HG02763 (cell line): ENCODE measurements at regions not wholly inside any gene's neighbourhood (a gene's known extent, or its start where the extent isn't known, plus 50 kb on each side); places are given as distances from the start of the nearest gene placed in this dataset.
"Not testable (repeated sequence)": the region's sequence is repeated elsewhere in the genome, so short reads cannot be mapped to it uniquely, and the experiment has no call there.

Experiments used
- ATAC-seq: cut with Tn5 transposase; IDR thresholded peaks from one replicate; pipeline ENCODE4 v1.9.1; 2021; ENCODE audit warnings: mild to moderate bottlenecking, moderate library complexity; ENCODE audit not compliant: unreplicated experiment

- ATAC-seq: no peak
Measured at GRCh38 chr2:16375351-16375750, 290.3 kb downstream of the CYRIA start.

- ATAC-seq: no peak
Measured at GRCh38 chr2:16374671-16375070, 291.0 kb downstream of the CYRIA start.

- no peak for ATAC-seq
Measured at GRCh38 chr2:16373341-16373740, 292.3 kb downstream of the CYRIA start.

DNA sequence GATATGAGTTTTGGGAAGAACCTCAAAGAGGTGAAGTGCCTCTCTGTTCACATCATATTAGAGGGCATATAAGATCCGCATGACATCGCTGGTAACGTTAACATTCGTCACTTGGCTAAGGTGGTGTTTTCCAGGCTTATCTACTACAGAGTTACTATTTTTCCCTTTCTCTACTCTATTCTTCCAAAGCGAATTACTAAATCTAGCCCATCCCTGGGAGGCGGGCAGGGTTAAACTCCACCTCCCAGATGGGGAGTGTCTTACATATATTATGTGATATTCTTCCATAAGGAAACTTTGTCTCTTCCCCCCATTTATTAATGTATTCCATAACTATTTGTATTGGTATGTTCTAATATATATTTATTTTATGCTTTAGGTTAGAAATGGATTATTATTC, 293.9 kb downstream of the CYRIA start:
- ATAC-seq: no peak

GRCh38 chr2:16368951-16369350, 296.7 kb downstream of the CYRIA start:
- ATAC-seq: no peak

DNA sequence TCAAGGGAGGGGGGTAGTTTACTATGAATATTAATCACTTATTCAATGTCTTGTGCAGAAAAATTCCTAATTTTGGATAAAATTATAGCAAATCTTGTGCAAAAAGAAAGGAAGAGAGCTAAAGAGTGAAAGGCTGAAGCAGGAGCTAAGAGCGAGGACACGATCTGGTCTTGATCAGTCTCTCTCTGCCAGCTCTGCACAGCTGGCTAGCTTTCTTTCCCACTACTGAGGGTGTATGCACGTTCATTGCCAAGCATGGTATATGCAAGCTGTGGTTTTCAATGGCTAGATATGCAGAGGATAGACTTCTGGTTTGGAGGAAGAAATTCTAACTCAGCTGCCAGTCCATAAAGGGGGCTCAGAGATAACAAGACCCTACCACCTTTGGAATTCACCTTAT, 297.3 kb downstream of the CYRIA start:
- ATAC-seq: no peak

DNA sequence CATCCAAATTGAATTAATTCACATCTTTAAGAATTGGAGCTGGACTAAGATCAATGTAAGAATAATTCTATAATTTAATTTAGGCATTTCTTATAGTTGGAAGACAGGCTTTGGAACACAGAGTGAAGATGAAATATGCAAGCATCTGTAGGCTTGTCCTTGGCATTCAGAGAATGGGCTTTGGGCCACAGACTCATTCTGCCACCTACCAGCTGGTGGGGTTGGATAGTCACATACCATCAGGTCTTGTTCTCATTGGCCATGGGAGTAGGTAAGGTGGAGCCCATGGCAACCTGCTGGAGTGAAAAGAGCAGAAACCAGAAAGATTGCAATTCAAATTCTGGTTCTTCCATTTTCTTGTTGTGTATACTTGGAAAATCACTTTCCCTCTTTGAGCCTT, 300.3 kb downstream of the CYRIA start:
- no peak for ATAC-seq

GRCh38 chr2:16363581-16363980, 302.1 kb downstream of the CYRIA start:
- no peak for ATAC-seq

- no peak for ATAC-seq
Measured at GRCh38 chr2:16362611-16363010, 303.0 kb downstream of the CYRIA start.

DNA sequence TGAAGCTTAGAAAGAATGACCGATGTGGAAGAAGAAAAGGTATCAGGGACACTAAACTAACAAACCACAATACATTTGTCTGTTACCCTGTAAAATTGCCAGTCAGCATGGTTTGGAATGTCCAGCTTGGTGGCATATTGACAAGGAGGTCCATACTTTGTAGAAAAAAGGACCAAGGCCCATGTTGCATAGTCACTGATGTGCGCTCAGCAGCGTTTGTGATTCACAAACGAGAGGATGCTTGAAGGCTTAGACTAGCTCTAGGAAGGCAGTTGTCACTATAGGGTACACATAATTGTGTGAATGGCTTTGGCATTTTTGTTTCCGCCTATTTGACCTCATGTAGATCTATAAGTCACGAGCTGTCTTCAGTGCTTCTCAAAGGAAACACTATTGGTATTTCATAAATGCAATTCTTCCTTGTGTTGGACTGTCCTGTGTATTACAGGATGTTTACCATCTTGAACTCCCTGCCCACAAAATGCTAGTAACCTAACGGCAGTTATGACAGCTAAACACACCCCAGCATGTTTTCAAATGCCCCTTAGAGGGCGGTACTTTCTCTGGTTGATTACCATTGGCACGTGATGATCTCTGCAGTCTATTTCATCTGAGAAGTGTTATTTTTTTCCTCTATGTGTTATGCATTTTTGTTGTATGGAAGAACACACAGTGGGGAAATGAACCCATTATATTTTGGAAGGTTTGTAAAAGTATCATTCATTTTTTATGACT, 304.2 kb downstream of the CYRIA start:
- no peak for ATAC-seq

DNA sequence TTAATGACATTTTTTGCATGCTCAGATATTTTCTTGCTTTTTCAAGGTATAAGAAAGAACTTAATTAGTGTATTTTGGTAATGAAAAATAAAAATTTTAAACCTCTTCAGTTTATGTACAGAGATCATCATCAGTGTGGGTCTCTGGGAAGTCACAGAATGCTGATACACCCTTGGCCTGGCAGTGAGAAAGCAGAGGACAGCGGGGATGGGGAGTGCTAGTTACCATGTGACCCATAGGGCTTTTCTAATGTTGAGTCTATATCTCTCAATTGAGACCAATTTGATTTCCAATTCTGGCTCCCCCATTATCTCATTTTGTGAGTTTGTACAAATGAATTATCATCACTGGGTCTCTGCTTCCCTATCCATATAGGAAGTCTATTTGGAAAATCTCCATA, 305.7 kb downstream of the CYRIA start:
- no peak for ATAC-seq

- no peak for ATAC-seq
Measured at GRCh38 chr2:16357188-16357587, 308.4 kb downstream of the CYRIA start.

DNA sequence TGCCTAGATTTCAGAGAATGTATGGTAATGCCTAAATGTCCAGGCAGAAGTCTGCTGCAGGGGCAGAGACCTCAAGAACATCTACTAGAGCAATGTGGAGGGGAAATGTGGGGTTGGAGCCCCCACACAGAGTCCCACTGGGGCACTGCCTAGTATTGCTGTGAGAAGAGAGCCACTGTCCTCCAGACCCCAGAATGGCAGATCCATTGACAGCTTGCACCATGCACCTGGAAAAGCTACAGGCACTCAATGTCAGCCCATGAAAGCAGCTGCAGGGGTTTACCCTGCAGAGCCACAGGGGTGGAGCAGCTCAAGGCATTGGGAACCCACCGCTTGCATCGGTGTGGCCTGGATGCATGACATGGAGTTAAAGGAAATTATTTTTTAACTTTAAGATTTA, 314.1 kb downstream of the CYRIA start:
- ATAC-seq: no peak

DNA sequence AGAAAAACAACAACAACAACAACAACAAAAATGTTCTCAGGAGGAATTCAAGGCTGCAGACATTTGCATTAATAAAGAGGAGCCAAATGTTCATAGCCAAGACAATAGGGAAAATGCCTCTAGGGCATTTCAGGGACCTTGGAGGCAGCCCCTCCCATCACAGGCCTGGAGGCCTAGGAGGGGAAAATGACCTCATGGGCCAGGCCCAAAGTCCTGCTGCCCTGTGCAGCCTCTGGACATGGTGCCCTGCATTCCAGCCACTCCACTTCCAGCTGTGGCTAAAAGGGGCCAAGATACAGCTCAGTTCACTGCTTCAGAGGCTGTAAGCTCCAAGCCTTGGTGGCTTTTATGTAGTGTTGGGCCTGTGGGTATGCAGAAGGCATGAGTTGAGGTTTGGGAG, 314.5 kb downstream of the CYRIA start:
- no peak for ATAC-seq

DNA sequence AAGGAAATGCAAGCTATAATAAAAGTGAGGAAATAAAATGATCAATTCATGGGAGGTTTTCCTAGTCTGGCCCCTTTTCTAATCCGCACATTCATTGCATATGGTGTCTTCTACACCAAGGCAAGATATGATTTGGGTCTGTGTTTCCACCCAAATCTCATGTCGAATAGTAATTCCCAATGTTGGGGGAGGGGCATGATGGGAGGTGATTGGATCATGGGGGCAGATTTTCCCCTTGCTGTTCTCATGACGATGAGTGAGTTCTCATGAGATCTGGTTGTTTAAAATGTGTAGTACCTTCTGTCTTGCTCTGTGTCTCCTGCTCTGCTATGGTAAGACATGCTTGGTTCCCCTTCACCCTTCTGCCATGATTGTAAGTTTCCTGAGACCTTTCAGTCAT, 315.4 kb downstream of the CYRIA start:
- ATAC-seq: no peak

GRCh38 chr2:16349811-16350210, 315.8 kb downstream of the CYRIA start:
- ATAC-seq: no peak

- ATAC-seq: no peak
Measured at GRCh38 chr2:16348821-16349515, 316.7 kb downstream of the CYRIA start.

GRCh38 chr2:16346671-16347070, 319.0 kb downstream of the CYRIA start:
- no peak for ATAC-seq

- not testable (repeated sequence) for ATAC-seq
Measured at GRCh38 chr2:16345231-16345630, 320.4 kb downstream of the CYRIA start.

DNA sequence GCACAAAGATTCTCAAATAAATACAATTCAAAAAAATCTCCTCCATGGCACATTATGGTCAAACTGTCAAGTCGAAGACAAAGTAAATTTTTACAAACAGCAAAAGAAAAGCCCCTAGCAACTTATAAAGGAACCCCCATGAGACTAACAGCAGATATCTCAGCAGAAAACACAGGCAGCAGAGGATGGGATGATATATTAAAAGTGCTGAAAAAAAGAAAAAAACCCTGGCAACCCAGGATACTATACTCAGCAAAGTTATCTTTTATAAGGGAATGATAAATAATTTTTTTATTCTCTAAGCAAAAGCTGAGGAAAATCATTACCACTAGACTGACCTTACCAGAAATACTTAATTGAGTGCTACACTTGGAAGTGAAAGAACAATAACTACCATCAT, 326.4 kb downstream of the CYRIA start:
- no peak for ATAC-seq

DNA sequence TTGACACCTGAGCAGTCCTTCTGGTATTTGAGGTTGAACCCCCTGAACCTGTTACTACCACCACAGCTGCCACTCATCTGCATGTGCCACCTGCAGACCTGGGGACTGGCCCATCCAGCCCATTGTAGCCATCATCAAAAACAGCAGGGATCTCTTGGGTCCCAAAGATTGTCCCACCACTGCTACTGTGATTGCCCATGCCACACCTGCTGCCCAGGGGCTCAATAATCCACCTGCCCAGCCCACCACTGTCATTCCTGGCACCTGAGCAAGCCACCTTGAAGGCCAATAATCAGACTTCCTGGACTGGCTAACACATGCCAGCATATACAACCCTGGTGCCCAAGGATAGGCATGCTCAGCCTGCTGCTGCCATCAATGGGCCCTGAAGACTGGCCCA, 327.6 kb downstream of the CYRIA start:
- ATAC-seq: no peak

DNA sequence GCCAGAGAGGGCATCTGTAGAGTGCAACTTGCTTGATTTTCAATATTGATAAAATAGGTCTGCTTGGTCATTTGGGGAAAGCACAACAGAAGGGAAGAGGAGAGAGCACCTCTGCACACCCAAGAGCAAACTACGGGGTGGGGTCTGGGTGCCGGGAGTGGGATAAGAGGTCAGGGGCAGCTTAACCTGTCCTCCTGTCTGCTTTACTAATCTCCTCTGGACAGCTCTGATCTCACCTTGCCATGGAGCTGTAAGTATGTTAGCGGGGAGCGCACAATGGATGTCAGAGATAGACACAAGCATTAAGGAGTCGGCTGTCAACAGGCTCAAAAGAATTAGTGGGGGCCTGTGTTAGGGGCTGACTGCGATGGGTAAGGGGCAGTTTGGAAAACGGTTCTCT, 328.7 kb downstream of the CYRIA start:
- no peak for ATAC-seq

DNA sequence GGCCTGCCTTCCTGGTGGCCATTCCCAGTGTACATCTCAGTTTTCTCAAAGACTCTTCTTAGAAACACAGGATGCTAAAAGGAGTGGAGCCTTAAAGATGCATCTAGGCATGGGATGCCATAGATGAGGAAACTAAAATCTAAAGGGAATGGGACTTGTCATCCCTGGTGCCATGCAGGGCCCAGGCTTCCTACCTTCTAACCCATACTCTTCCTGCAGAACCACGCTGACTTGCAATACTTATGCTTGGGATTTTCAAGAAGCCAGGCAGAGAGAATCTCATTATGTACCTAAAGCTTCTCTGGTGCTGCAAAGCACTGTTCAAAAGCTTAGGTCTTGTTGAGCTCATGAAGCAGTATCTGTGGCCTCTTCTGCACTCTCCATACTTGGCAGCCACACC, 329.1 kb downstream of the CYRIA start:
- no peak for ATAC-seq
